ENCODE measurements at regions not wholly inside any gene's neighbourhood (a gene's known extent, or its start where the extent isn't known, plus 50 kb on each side); places are given as distances from the start of the nearest gene placed in this dataset.

DNA sequence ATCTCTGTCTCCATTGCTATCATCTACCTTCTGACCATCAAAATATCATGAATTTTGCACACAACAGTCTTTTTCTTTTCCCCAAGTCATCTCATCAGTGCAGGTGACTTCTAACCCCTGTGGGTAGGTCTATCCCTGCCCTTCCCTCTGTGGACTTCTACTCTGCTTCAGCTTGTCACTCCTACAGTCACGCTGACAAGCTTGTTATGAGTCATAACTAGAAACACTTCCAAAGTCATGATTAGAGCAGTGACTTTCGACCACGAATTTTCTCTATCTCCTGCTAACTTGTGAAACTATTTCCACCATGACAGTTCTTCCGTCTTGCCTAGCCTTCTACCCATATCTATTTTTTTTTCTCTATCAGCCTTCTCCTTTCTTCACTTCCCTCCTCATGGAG, 343.7 kb upstream of the ARGLU1 start:
- H3K36me3 Mint-ChIP-seq (ENCODE audit: low read depth) = no peaks in the 10 kb centered on the region
- no peak overlapping the region for H3K27ac Mint-ChIP-seq
- H3K9me3 Mint-ChIP-seq = no peaks in the 10 kb centered on the region
- H3K4me1 Mint-ChIP-seq = no peaks in the 10 kb centered on the region
- H3K27me3 Mint-ChIP-seq = peaks cover 2% of the 10 kb centered on the region
- ChIA-PET CTCF (no interaction called here), POLR2A (no interaction called here)
- DNase-seq = no peak
- no peak overlapping the region for H3K4me3 Mint-ChIP-seq

DNA sequence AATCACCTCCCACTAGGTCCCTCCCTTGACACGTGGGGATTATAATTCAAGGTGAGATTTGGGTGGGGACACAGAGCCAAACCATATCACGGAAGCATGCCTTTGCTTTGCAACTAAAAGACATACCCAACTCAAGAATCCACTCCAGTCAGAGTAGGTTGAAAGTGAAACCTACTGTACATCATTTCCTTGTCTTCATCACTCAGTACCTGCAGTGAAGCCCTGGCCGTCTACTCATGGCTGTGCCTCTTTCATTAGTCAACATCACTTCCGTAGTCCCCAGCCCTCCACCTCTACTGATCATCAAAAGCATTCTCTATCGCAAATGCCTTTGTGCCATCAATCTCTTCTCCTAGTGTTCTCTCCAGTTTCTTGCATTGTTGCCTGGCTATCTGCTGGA, 343.1 kb upstream of the ARGLU1 start:
- no peaks in the 10 kb centered on the region for H3K9me3 Mint-ChIP-seq
- H3K36me3 Mint-ChIP-seq (ENCODE audit: low read depth) = no peaks in the 10 kb centered on the region
- ChIA-PET CTCF (no interaction called here), POLR2A (no interaction called here)
- DNase-seq = no peak
- no peak overlapping the region for H3K27ac Mint-ChIP-seq
- no peaks in the 10 kb centered on the region for H3K4me1 Mint-ChIP-seq
- H3K4me3 Mint-ChIP-seq = no peak overlapping the region
- H3K27me3 Mint-ChIP-seq = peaks cover 2% of the 10 kb centered on the region

DNA sequence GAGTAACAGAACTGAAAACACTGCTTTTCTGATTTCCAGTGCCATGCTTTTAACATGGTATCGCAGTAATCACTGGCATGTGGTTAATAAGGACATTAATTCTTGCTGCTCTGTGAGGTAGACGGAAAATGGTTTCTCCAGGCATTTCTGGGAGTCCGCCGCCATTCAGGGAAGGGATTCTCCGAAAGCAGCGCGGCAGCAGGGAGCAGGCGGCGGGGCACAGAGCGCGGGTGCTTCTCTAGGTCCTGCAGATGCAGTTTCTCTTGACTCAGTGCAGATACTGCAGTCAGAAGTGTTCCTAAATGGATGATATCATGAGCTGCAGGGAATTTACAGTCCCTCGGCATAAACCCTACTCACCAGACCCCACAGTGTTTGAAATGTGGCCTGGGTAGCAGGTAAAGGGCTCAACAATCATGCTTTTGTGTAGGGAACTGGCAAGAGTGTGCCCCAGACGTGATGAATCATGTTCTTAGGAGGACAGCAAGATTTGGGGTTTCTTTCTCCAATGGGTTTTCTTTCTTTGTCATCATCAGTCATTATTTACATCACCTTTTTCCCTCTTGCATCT, 338.6 kb upstream of the ARGLU1 start:
- H3K9me3 Mint-ChIP-seq = no peaks in the 10 kb centered on the region
- no peaks in the 10 kb centered on the region for H3K36me3 Mint-ChIP-seq (ENCODE audit: low read depth)
- H3K27me3 Mint-ChIP-seq = no peaks in the 10 kb centered on the region
- H3K4me1 Mint-ChIP-seq = no peaks in the 10 kb centered on the region
- ChIA-PET CTCF (no interaction called here), POLR2A (no interaction called here)
- DNase-seq = no peak
- no peak overlapping the region for H3K27ac Mint-ChIP-seq
- no peak overlapping the region for H3K4me3 Mint-ChIP-seq

DNA sequence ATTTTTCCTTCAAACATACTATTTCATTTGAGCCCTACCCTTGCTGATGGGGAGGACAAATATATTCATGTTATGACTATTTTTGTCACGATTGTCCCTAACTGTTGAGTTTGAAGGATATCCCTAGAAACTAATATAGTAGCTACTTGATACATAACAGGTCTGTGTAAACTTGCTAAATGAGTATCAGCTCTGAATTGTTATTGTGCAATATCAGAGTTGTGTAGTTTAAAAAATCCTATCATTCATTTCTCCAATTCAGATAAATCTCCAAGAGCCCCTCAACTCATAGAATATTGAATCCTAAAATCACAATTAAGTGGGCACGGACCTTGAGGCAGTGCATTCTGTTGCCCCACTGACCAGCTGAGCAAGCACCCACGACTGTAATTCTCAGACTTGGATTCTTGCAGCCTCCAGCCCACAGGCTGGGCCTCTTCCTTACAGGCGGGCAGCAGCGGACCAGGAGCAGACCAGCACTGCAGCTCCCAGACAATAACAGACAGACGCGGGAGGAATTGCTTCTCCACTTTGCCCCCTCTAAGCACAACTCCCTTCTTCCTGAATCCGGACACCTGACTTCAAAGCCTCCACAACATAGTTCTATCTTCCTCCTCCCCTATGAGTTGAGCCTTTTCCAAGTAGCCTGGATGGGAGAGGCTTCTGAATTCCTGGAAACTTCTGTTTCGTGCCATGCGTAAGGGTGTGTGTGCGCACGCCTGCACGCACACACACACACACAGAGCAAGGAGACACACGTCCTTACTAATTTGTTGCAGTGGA, 337.6 kb upstream of the ARGLU1 start:
- DNase-seq = no peak
- POLR2A ChIA-PET = no interaction called here
- Mint-ChIP-seq H3K9me3 (no peaks in the 10 kb centered on the region), H3K4me1 (no peaks in the 10 kb centered on the region), H3K27ac (no peak overlapping the region), H3K27me3 (no peaks in the 10 kb centered on the region), H3K36me3 (ENCODE audit: low read depth) (no peaks in the 10 kb centered on the region), H3K4me3 (no peak overlapping the region)
- CTCF ChIA-PET = no interaction called here

DNA sequence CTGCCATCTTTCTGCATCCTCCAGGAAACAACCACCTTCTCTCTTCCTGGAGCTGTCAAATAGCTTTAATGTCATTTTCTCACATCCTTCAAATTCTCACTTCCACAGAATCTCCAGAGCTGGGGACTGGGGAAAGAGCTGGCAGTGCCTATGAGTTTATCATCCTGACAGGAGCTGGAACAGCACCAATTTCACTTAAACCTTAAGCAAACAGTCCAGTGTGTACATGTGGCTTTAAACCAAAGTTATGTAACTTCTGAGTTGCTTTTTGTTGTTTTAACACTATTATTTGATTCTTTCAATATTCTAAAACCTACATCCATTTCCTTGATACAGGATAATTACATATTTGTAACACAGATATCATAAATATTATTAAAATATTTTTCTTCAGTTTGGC, 331.5 kb upstream of the ARGLU1 start:
- no peak overlapping the region for H3K27ac Mint-ChIP-seq
- ChIA-PET POLR2A (no interaction called here), CTCF (no interaction called here)
- DNase-seq = no peak
- no peaks in the 10 kb centered on the region for H3K27me3 Mint-ChIP-seq
- no peaks in the 10 kb centered on the region for H3K36me3 Mint-ChIP-seq (ENCODE audit: low read depth)
- no peaks in the 10 kb centered on the region for H3K4me1 Mint-ChIP-seq
- H3K4me3 Mint-ChIP-seq = no peak overlapping the region
- H3K9me3 Mint-ChIP-seq = no peaks in the 10 kb centered on the region

DNA sequence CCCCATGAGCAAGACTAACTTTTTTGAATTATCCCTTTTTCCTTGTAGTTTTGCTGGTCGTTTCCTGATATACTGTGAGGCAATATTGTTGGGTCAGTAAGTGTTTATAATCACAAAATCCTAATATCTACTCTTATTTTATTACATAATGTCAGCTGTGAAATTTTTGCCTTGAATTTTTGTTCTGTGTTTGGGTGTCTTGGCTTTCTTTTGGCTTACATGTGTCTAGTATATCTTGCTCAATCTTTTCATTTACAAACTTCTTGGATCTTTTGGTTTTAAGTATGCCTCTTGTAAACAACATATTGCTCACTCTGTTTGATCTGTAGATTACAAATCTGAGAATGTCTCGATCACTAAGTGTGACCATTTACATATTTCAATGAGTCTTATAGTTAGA, 330.3 kb upstream of the ARGLU1 start:
- POLR2A ChIA-PET = no interaction called here
- no peak overlapping the region for H3K4me3 Mint-ChIP-seq

DNA sequence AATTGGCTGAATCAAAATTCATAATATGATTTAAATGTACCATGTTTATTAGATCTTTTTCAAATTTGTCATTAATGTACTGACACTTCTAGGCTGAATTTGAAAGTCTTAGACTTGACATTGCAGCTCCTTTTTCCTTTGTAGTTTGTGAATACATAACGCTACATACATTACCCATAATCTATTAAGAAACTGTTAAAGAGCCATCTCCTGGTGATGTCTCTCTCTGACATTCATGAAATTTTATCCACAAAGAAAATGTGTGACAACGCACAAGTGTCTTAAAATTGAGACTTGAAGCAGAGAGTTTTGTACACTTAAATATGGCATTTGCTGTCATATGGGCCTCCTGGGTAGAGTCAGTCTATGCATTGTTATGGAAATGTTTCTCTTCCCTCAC, 320.2 kb upstream of the ARGLU1 start:
- no peaks in the 10 kb centered on the region for H3K9me3 Mint-ChIP-seq
- H3K27ac Mint-ChIP-seq = no peak overlapping the region
- POLR2A ChIA-PET = no interaction called here

More for the DNA sequence above, 330.3 kb upstream of the ARGLU1 start:
- H3K27me3 Mint-ChIP-seq = no peaks in the 10 kb centered on the region
- DNase-seq = no peak
- CTCF ChIA-PET = no interaction called here
- H3K9me3 Mint-ChIP-seq = no peaks in the 10 kb centered on the region
- H3K36me3 Mint-ChIP-seq (ENCODE audit: low read depth) = no peaks in the 10 kb centered on the region
- no peak overlapping the region for H3K27ac Mint-ChIP-seq
- H3K4me1 Mint-ChIP-seq = no peaks in the 10 kb centered on the region

DNA sequence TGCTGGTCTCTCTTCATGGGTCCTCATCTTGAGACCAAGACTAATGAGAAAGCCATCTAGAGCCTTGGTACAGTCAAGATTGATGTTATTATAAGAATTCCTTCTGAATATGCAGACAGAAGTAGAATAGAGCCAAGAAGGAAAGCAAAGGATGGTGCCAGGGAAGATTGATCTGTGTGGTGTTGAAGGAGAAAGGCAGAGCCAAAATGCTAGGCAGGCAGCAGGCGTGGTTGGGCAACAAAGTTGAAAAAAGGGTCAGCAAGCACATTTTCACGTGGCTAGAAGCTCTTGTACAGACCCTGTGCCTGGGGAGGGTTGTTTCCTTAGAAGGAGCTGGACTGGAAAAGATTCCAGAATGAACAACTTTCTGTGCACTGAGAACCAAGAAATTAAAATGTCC, 319.7 kb upstream of the ARGLU1 start:
- H3K4me3 Mint-ChIP-seq = no peak overlapping the region
- ChIA-PET CTCF (no interaction called here), POLR2A (no interaction called here)
- H3K9me3 Mint-ChIP-seq = no peaks in the 10 kb centered on the region
- H3K36me3 Mint-ChIP-seq (ENCODE audit: low read depth) = no peaks in the 10 kb centered on the region
- no peaks in the 10 kb centered on the region for H3K27me3 Mint-ChIP-seq
- H3K4me1 Mint-ChIP-seq = no peaks in the 10 kb centered on the region
- no peak for DNase-seq
- H3K27ac Mint-ChIP-seq = no peak overlapping the region

More for the DNA sequence above, 320.2 kb upstream of the ARGLU1 start:
- Mint-ChIP-seq H3K27me3 (no peaks in the 10 kb centered on the region), H3K4me1 (no peaks in the 10 kb centered on the region), H3K36me3 (ENCODE audit: low read depth) (no peaks in the 10 kb centered on the region), H3K4me3 (no peak overlapping the region)
- CTCF ChIA-PET = no interaction called here
- DNase-seq = no peak

DNA sequence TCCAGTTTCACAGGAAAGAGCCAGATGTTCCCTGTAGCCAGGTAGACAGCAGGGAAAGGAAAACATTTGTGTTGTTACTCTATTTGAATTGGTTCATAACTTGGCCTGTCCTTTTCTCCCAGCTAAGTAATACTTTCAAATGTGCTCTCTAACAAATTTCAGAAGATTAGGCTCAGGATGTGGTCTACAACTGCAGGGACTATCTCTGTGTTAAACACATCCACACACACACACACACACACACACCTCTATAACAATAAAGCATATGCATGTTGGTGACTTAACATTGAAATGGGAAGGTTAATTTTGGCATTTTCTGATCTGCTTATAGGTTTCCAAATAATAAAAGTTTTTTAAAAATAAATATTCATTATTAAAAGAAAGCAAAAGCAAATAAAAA, 316.0 kb upstream of the ARGLU1 start:
- H3K36me3 Mint-ChIP-seq (ENCODE audit: low read depth) = no peaks in the 10 kb centered on the region
- H3K9me3 Mint-ChIP-seq = no peaks in the 10 kb centered on the region
- no peaks in the 10 kb centered on the region for H3K4me1 Mint-ChIP-seq
- POLR2A ChIA-PET = no interaction called here
- H3K4me3 Mint-ChIP-seq = no peak overlapping the region
- CTCF ChIA-PET = no interaction called here
- H3K27me3 Mint-ChIP-seq = no peaks in the 10 kb centered on the region
- H3K27ac Mint-ChIP-seq = no peak overlapping the region
- DNase-seq = no peak

DNA sequence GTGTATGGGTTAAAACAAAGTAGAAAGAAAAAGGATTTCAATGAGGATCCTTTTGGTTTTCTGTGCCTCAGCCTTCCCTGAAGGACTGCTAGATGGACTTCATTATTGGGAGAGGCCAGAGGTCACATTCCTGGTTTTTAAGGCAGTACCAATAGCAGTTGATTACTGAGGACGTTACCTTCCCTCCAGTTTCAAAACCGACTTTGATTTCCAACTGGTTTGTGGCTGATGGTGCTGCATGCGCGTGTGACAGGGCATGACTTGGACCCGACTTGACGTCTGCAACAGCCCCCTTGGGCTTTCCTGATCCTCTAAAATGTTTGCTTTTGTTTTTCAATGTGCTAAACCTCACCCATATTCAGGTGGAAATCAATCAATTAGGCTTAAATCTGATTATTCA, 314.3 kb upstream of the ARGLU1 start:
- no peak for DNase-seq
- no peaks in the 10 kb centered on the region for H3K36me3 Mint-ChIP-seq (ENCODE audit: low read depth)
- CTCF ChIA-PET = no interaction called here

DNA sequence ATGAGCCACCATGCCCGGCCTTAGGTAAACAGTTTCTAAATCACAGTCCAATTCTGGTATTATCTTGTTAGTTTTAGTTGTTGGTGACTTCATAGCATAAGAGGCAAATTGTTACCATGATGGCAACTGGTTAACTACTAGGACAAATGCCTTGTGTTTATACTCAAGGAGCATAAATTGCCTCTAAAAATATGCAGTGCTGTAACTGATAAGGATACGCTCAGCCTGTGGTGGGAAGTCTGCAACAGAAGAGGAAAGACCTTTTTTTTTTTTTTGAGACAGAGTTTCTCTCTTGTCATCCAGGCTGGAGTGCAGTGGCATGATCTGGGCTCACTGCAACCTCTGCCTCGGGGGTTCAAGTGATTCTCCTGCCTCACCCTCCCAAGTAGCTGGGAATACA, 311.9 kb upstream of the ARGLU1 start:
- no peak for DNase-seq
- Mint-ChIP-seq H3K36me3 (ENCODE audit: low read depth) (no peaks in the 10 kb centered on the region), H3K4me1 (no peaks in the 10 kb centered on the region), H3K27me3 (no peaks in the 10 kb centered on the region), H3K9me3 (no peaks in the 10 kb centered on the region), H3K4me3 (no peak overlapping the region), H3K27ac (no peak overlapping the region)
- ChIA-PET POLR2A (no interaction called here), CTCF (no interaction called here)

More for the DNA sequence above, 314.3 kb upstream of the ARGLU1 start:
- Mint-ChIP-seq H3K4me3 (no peak overlapping the region), H3K27ac (no peak overlapping the region), H3K27me3 (no peaks in the 10 kb centered on the region), H3K9me3 (no peaks in the 10 kb centered on the region), H3K4me1 (no peaks in the 10 kb centered on the region)
- POLR2A ChIA-PET = no interaction called here

DNA sequence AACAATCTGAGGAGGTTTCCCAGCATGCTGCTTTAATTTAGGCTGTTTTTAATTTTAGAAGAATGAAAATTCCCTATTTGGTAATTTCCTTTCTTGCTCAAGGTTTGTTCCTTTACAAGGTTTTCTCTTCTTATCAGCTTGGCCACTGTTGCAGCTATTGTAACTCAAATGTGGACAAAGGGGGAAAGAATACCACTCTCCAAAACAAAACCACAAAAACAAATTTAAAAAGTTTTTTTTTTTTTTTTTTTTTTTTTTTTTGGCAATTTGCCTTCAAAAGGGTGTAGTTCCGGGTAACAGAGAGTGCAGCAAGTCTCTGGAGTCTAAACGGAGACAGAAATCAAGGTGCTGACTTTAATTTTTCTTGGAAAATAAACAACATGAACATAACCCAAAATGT, 306.4 kb upstream of the ARGLU1 start:
- H3K4me1 Mint-ChIP-seq = no peaks in the 10 kb centered on the region
- no peak overlapping the region for H3K27ac Mint-ChIP-seq
- peaks cover 2% of the 10 kb centered on the region for H3K9me3 Mint-ChIP-seq
- ChIA-PET POLR2A (no interaction called here), CTCF (interaction anchor here (0.6 kb wide), 1 partner anchor 345 kb away, joined by 3 read pairs; no protein-coding TSS in a partner anchor)
- no peak for DNase-seq
- no peaks in the 10 kb centered on the region for H3K36me3 Mint-ChIP-seq (ENCODE audit: low read depth)
- H3K4me3 Mint-ChIP-seq = no peak overlapping the region
- H3K27me3 Mint-ChIP-seq = no peaks in the 10 kb centered on the region

DNA sequence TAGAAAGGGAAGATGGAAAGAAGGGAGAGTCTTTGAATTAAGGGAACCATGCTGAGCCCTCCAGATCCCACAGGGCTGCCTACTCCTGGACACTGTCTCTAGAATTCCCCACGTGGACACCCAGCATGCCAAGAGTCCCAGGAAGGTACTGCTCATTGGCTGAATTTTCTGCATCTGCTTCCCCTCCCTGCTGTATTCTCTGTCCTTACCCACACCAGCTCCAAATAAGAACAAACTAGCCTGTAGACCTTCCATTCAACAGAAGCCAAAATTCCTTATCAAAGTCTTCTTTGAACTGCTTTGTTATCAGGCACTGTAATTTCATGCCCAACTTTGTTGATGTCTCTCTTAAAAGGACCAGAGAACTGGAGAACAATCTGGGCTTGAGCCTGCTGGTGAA, 305.9 kb upstream of the ARGLU1 start:
- Mint-ChIP-seq H3K4me3 (no peak overlapping the region), H3K27me3 (no peaks in the 10 kb centered on the region), H3K9me3 (peaks cover 2% of the 10 kb centered on the region), H3K27ac (no peak overlapping the region), H3K4me1 (no peaks in the 10 kb centered on the region), H3K36me3 (ENCODE audit: low read depth) (no peaks in the 10 kb centered on the region)
- no peak for DNase-seq
- ChIA-PET CTCF (interaction anchor here (0.6 kb wide), 1 partner anchor 344 kb away, joined by 3 read pairs; no protein-coding TSS in a partner anchor), POLR2A (no interaction called here)

DNA sequence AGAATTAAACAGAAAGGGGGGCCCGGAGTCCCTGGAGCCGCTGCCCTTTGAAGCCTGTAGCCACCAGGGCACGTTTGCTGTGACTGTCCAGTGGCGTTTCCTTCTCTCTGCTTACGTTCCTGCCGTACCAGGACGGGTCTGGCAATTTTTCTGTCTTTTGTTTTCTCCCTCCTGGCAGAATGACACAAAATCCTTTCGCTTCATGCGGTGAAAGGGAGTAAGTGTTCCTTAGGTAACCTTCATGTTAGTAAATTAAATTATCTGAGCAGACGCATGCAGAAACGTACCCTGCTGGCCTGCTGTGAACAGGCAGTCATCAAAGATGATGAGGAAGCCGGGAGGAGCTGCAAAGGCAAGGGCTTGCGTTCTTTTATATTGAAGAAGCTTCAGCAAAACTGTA, 299.3 kb upstream of the ARGLU1 start:
- ChIA-PET CTCF (no interaction called here), POLR2A (no interaction called here)
- H3K36me3 Mint-ChIP-seq (ENCODE audit: low read depth) = no peaks in the 10 kb centered on the region
- H3K27ac Mint-ChIP-seq = no peak overlapping the region
- no peak for DNase-seq
- no peaks in the 10 kb centered on the region for H3K9me3 Mint-ChIP-seq
- peaks cover 3% of the 10 kb centered on the region for H3K27me3 Mint-ChIP-seq
- H3K4me3 Mint-ChIP-seq = no peak overlapping the region
- no peaks in the 10 kb centered on the region for H3K4me1 Mint-ChIP-seq
